ENCODE measurements at regions not wholly inside any gene's neighbourhood (a gene's known extent, or its start where the extent isn't known, plus 50 kb on each side); places are given as distances from the start of the nearest gene placed in this dataset.

GRCh38 chr2:211113334-211114175 lies 557.2 kb downstream of the CPS1 start:
- Histone ChIP-seq H3K4me3 (ENCODE audit: low read length in 3 of 3) (no peak overlapping the region), H3K9ac (ENCODE audit: low read length in 3 of 3) (no peak overlapping the region), H3K36me3 (ENCODE audit: control insufficient read depth in 2 of 3, insufficient read depth in 3 of 3, low read length in 3 of 3) (no peaks in the 10 kb centered on the region), H3K27me3 (ENCODE audit: control insufficient read depth, insufficient read depth, low read length) (no peaks in the 10 kb centered on the region), H3K27ac (ENCODE audit: low read depth in 2 of 2, low read length in 2 of 2) (no peak overlapping the region), H3K9me3 (ENCODE audit: control insufficient read depth in 2 of 3, insufficient read depth in 1 of 3, low read length in 3 of 3) (no peaks in the 10 kb centered on the region), H3K4me1 (ENCODE audit: control insufficient read depth in 2 of 3, insufficient read depth in 2 of 3, low read depth in 1 of 3, low read length in 3 of 3) (no peaks in the 10 kb centered on the region)
- no peak for DNase-seq
- intact Hi-C loops (cut with DNase I): no loop called here
- no peak for TF ChIP-seq CTCF (IDR thresholded peaks at IDR 0.05; ENCODE audit: borderline replicate concordance, extremely low read depth, insufficient read depth)
- no peak for FAIRE-seq

- no peaks in the 10 kb centered on the region for H3K27me3 ChIP-seq (ENCODE audit: control insufficient read depth, insufficient read depth, low read length)
- H3K9ac ChIP-seq (ENCODE audit: low read length in 3 of 3): no peak overlapping the region
- DNase-seq (no peak), FAIRE-seq (no peak)
- no peak for TF ChIP-seq CTCF (IDR thresholded peaks at IDR 0.05; ENCODE audit: borderline replicate concordance, extremely low read depth, insufficient read depth)
- H3K36me3 ChIP-seq (ENCODE audit: control insufficient read depth in 2 of 3, insufficient read depth in 3 of 3, low read length in 3 of 3): no peaks in the 10 kb centered on the region
- H3K9me3 ChIP-seq (ENCODE audit: control insufficient read depth in 2 of 3, insufficient read depth in 1 of 3, low read length in 3 of 3): no peaks in the 10 kb centered on the region
- H3K4me1 ChIP-seq (ENCODE audit: control insufficient read depth in 2 of 3, insufficient read depth in 2 of 3, low read depth in 1 of 3, low read length in 3 of 3): no peaks in the 10 kb centered on the region
- intact Hi-C loops (cut with DNase I): no loop called here
- H3K27ac ChIP-seq (ENCODE audit: low read depth in 2 of 2, low read length in 2 of 2): no peak overlapping the region
- H3K4me3 ChIP-seq (ENCODE audit: low read length in 3 of 3): no peak overlapping the region
Observed at GRCh38 chr2:211114826-211115455, 558.5 kb downstream of the CPS1 start.

GRCh38 chr2:211117026-211117425 lies 560.6 kb downstream of the CPS1 start:
- Histone ChIP-seq H3K36me3 (ENCODE audit: control insufficient read depth in 2 of 3, insufficient read depth in 3 of 3, low read length in 3 of 3) (no peaks in the 10 kb centered on the region), H3K9me3 (ENCODE audit: control insufficient read depth in 2 of 3, insufficient read depth in 1 of 3, low read length in 3 of 3) (no peaks in the 10 kb centered on the region), H3K27ac (ENCODE audit: low read depth in 2 of 2, low read length in 2 of 2) (no peak overlapping the region), H3K9ac (ENCODE audit: low read length in 3 of 3) (no peak overlapping the region), H3K4me3 (ENCODE audit: low read length in 3 of 3) (no peak overlapping the region), H3K27me3 (ENCODE audit: control insufficient read depth, insufficient read depth, low read length) (no peaks in the 10 kb centered on the region), H3K4me1 (ENCODE audit: control insufficient read depth in 2 of 3, insufficient read depth in 2 of 3, low read depth in 1 of 3, low read length in 3 of 3) (no peaks in the 10 kb centered on the region)
- TF ChIP-seq CTCF (IDR thresholded peaks at IDR 0.05; ENCODE audit: borderline replicate concordance, extremely low read depth, insufficient read depth): no peak
- intact Hi-C loops (cut with DNase I): no loop called here
- DNase-seq (no peak), FAIRE-seq (no peak)
